CD4-positive, CD25-positive, alpha-beta regulatory T cell (primary cell): ENCODE measurements at regions not wholly inside any gene's neighbourhood (a gene's known extent, or its start where the extent isn't known, plus 50 kb on each side); places are given as distances from the start of the nearest gene placed in this dataset.

Source experiments
- ATAC-seq, 2 donors: fragments of 150-1000 bp; cut with Tn5 transposase; one replicate each; pipeline ENCODE4 v1.10.0; 2021; ENCODE audit warnings: low read depth in 2 of 2, moderate number of reproducible peaks in 2 of 2, moderate library complexity in 1 of 2
- DNase-seq, 3 donors: peaks; one replicate each; pipeline versions ENCODE4 v3.0.0 to v3.0.0-alpha.2; 2012 to 2022; ENCODE audit warnings: mixed read lengths in 1 of 3
- H3K27ac ChIP-seq: one replicate; pipeline ENCODE4 v1.7.0; 2013; ENCODE audit warnings: mild to moderate bottlenecking, low read length; ENCODE audit not compliant: insufficient read depth, poor library complexity, severe bottlenecking
- H3K27me3 ChIP-seq: one replicate; pipeline ENCODE4 v1.7.0; 2013; ENCODE audit warnings: low read length; ENCODE audit not compliant: control insufficient read depth, insufficient read depth
- H3K36me3 ChIP-seq: one replicate; pipeline ENCODE4 v1.7.0; 2013; ENCODE audit warnings: mild to moderate bottlenecking, low read length, moderate library complexity; ENCODE audit not compliant: control insufficient read depth, insufficient read depth
- H3K4me1 ChIP-seq: 2 replicates; pipeline ENCODE4 v1.7.0; 2013; ENCODE audit warnings: mild to moderate bottlenecking, low read length; ENCODE audit not compliant: insufficient read depth, control insufficient read depth, poor library complexity, severe bottlenecking
- H3K4me3 ChIP-seq: one replicate; pipeline ENCODE4 v1.7.0; 2013; ENCODE audit warnings: low read depth, mild to moderate bottlenecking, low read length, moderate library complexity
- H3K9me3 ChIP-seq, 2 experiments: 1 replicate in 1 of 2; 2 replicates in 1 of 2; pipeline ENCODE4 v1.7.0; 2013; ENCODE audit warnings: low read length in 2 of 2, mild to moderate bottlenecking in 1 of 2, moderate library complexity in 1 of 2; ENCODE audit not compliant: control insufficient read depth in 2 of 2
- H3K27ac Mint-ChIP-seq, 3 donors: one replicate each; pipeline ENCODE4 v1.8.0; 2020 to 2022; ENCODE audit warnings: mild to moderate bottlenecking in 3 of 3, mixed read lengths in 3 of 3, moderate library complexity in 2 of 3
- H3K27me3 Mint-ChIP-seq: one replicate; pipeline ENCODE4 v1.8.0; 2022; ENCODE audit warnings: mild to moderate bottlenecking, mixed read lengths
- H3K36me3 Mint-ChIP-seq: one replicate; pipeline ENCODE4 v1.8.0; 2020; ENCODE audit warnings: mixed read lengths
- H3K4me1 Mint-ChIP-seq, 4 donors: one replicate each; pipeline ENCODE4 v1.8.0; 2020 to 2022; ENCODE audit warnings: mixed read lengths in 4 of 4, mild to moderate bottlenecking in 1 of 4
- H3K4me3 Mint-ChIP-seq, 4 donors: one replicate each; pipeline ENCODE4 v1.8.0; 2020 to 2022; ENCODE audit warnings: mild to moderate bottlenecking in 4 of 4, mixed read lengths in 4 of 4, moderate library complexity in 3 of 4
- H3K9me3 Mint-ChIP-seq, 7 donors: one replicate each; pipeline ENCODE4 v1.8.0; 2020 to 2022; ENCODE audit warnings: mixed read lengths in 7 of 7, mild to moderate bottlenecking in 3 of 7, moderate library complexity in 2 of 7

- no peaks in the 10 kb centered on the region for H3K9me3 ChIP-seq
- ATAC-seq (no peak), DNase-seq (no peak)
- H3K4me1 Mint-ChIP-seq, result no peaks in the 10 kb centered on the region
- no peaks in the 10 kb centered on the region for H3K27me3 Mint-ChIP-seq
- H3K27ac ChIP-seq, result no peak overlapping the region
- H3K27me3 ChIP-seq, result no peaks in the 10 kb centered on the region
- H3K36me3 ChIP-seq, result no peaks in the 10 kb centered on the region
- H3K27ac Mint-ChIP-seq, result no peak overlapping the region
- H3K4me3 Mint-ChIP-seq, result no peak overlapping the region
- no peaks in the 10 kb centered on the region for H3K36me3 Mint-ChIP-seq
- H3K9me3 Mint-ChIP-seq, result peaks cover 0 to 8% (median 2%) of the 10 kb centered on the region in 7 donors
- no peak overlapping the region for H3K4me3 ChIP-seq
- H3K4me1 ChIP-seq, result no peaks in the 10 kb centered on the region
Measured at GRCh38 chr5:89706731-89707130, 702.8 kb downstream of the CETN3 start.

GRCh38 chr5:89703817-89704216, 705.7 kb downstream of the CETN3 start:
- no peaks in the 10 kb centered on the region for H3K27me3 Mint-ChIP-seq
- no peaks in the 10 kb centered on the region for H3K4me1 Mint-ChIP-seq
- H3K9me3 Mint-ChIP-seq, result peaks cover 0 to 6% (median 4%) of the 10 kb centered on the region in 7 donors
- Histone ChIP-seq H3K4me1 (no peaks in the 10 kb centered on the region), H3K27ac (no peak overlapping the region), H3K9me3 (no peaks in the 10 kb centered on the region), H3K36me3 (no peaks in the 10 kb centered on the region), H3K27me3 (no peaks in the 10 kb centered on the region), H3K4me3 (no peak overlapping the region)
- H3K36me3 Mint-ChIP-seq, result no peaks in the 10 kb centered on the region
- no peak overlapping the region for H3K4me3 Mint-ChIP-seq
- DNase-seq, result no peak
- H3K27ac Mint-ChIP-seq, result no peak overlapping the region
- no peak for ATAC-seq

GRCh38 chr5:89698028-89698427, 711.5 kb downstream of the CETN3 start:
- no peak overlapping the region for H3K4me3 Mint-ChIP-seq
- no peaks in the 10 kb centered on the region for H3K27me3 ChIP-seq
- no peak overlapping the region for H3K4me3 ChIP-seq
- H3K36me3 Mint-ChIP-seq, result no peaks in the 10 kb centered on the region
- no peak for ATAC-seq
- H3K27ac Mint-ChIP-seq, result no peak overlapping the region
- H3K4me1 ChIP-seq, result no peaks in the 10 kb centered on the region
- no peaks in the 10 kb centered on the region for H3K27me3 Mint-ChIP-seq
- no peak overlapping the region for H3K27ac ChIP-seq
- H3K36me3 ChIP-seq, result no peaks in the 10 kb centered on the region
- H3K4me1 Mint-ChIP-seq, result no peaks in the 10 kb centered on the region
- H3K9me3 Mint-ChIP-seq, result peaks cover 0 to 8% (median 6%) of the 10 kb centered on the region in 7 donors
- H3K9me3 ChIP-seq, result no peaks in the 10 kb centered on the region
- no peak for DNase-seq

GRCh38 chr5:89697581-89697980, 712.0 kb downstream of the CETN3 start:
- ATAC-seq (no peak), DNase-seq (no peak)
- no peaks in the 10 kb centered on the region for H3K4me1 Mint-ChIP-seq
- Histone ChIP-seq H3K36me3 (no peaks in the 10 kb centered on the region), H3K9me3 (no peaks in the 10 kb centered on the region), H3K4me1 (no peaks in the 10 kb centered on the region), H3K4me3 (no peak overlapping the region), H3K27me3 (no peaks in the 10 kb centered on the region), H3K27ac (no peak overlapping the region)
- H3K9me3 Mint-ChIP-seq, result peaks cover 0 to 8% (median 6%) of the 10 kb centered on the region in 7 donors
- H3K27me3 Mint-ChIP-seq, result no peaks in the 10 kb centered on the region
- H3K36me3 Mint-ChIP-seq, result no peaks in the 10 kb centered on the region
- no peak overlapping the region for H3K4me3 Mint-ChIP-seq
- no peak overlapping the region for H3K27ac Mint-ChIP-seq

GRCh38 chr5:89695371-89695770, 714.2 kb downstream of the CETN3 start:
- Histone ChIP-seq H3K27me3 (no peaks in the 10 kb centered on the region), H3K4me3 (no peak overlapping the region), H3K9me3 (no peaks in the 10 kb centered on the region), H3K27ac (no peak overlapping the region), H3K4me1 (no peaks in the 10 kb centered on the region), H3K36me3 (no peaks in the 10 kb centered on the region)
- Mint-ChIP-seq H3K9me3 (peaks cover 0 to 8% (median 5%) of the 10 kb centered on the region in 7 donors), H3K27ac (no peak overlapping the region), H3K36me3 (no peaks in the 10 kb centered on the region), H3K4me3 (no peak overlapping the region), H3K27me3 (no peaks in the 10 kb centered on the region), H3K4me1 (no peaks in the 10 kb centered on the region)
- no peak for ATAC-seq
- no peak for DNase-seq

- DNase-seq (no peak), ATAC-seq (no peak)
- Mint-ChIP-seq H3K36me3 (no peaks in the 10 kb centered on the region), H3K9me3 (peaks cover 0 to 8% (median 4%) of the 10 kb centered on the region in 7 donors), H3K4me3 (no peak overlapping the region), H3K27me3 (no peaks in the 10 kb centered on the region), H3K4me1 (no peaks in the 10 kb centered on the region), H3K27ac (no peak overlapping the region)
- Histone ChIP-seq H3K9me3 (no peaks in the 10 kb centered on the region), H3K36me3 (no peaks in the 10 kb centered on the region), H3K27ac (no peak overlapping the region), H3K4me3 (no peak overlapping the region), H3K27me3 (no peaks in the 10 kb centered on the region), H3K4me1 (no peaks in the 10 kb centered on the region)
Measured at GRCh38 chr5:89694026-89694550, 715.5 kb downstream of the CETN3 start.

GRCh38 chr5:89690331-89690730, 719.2 kb downstream of the CETN3 start:
- H3K27ac ChIP-seq, result no peak overlapping the region
- no peaks in the 10 kb centered on the region for H3K9me3 ChIP-seq
- Mint-ChIP-seq H3K36me3 (no peaks in the 10 kb centered on the region), H3K9me3 (peaks cover 0 to 7% (median 3%) of the 10 kb centered on the region in 7 donors), H3K4me1 (no peaks in the 10 kb centered on the region), H3K27ac (no peak overlapping the region), H3K4me3 (no peak overlapping the region), H3K27me3 (no peaks in the 10 kb centered on the region)
- H3K36me3 ChIP-seq, result no peaks in the 10 kb centered on the region
- ATAC-seq (no peak), DNase-seq (no peak)
- H3K4me3 ChIP-seq, result no peak overlapping the region
- no peaks in the 10 kb centered on the region for H3K4me1 ChIP-seq
- no peaks in the 10 kb centered on the region for H3K27me3 ChIP-seq

- Mint-ChIP-seq H3K27me3 (no peaks in the 10 kb centered on the region), H3K9me3 (peaks cover 0 to 8% (median 6%) of the 10 kb centered on the region in 7 donors), H3K27ac (no peak overlapping the region), H3K4me3 (no peak overlapping the region), H3K36me3 (no peaks in the 10 kb centered on the region), H3K4me1 (no peaks in the 10 kb centered on the region)
- no peaks in the 10 kb centered on the region for H3K36me3 ChIP-seq
- H3K4me1 ChIP-seq, result no peaks in the 10 kb centered on the region
- H3K9me3 ChIP-seq, result peaks cover 0 to 5% of the 10 kb centered on the region in 2 experiments
- H3K4me3 ChIP-seq, result no peak overlapping the region
- no peak overlapping the region for H3K27ac ChIP-seq
- no peaks in the 10 kb centered on the region for H3K27me3 ChIP-seq
- no peak for DNase-seq
- ATAC-seq, result no peak
Measured at GRCh38 chr5:89686081-89686765, 723.3 kb downstream of the CETN3 start.
